Epithelial cell of esophagus (primary cell): ENCODE measurements at regions not wholly inside any gene's neighbourhood (a gene's known extent, or its start where the extent isn't known, plus 50 kb on each side); places are given as distances from the start of the nearest gene placed in this dataset.

Source experiments
- DNase-seq: peaks from one replicate; pipeline ENCODE4 v3.0.0; 2010; ENCODE audit warnings: low read depth
- H3K4me3 ChIP-seq: 2 replicates; pipeline ENCODE4 v1.5.1; 2011; ENCODE audit warnings: mild to moderate bottlenecking, low read length, control low read depth
- TF ChIP-seq, protein P1 (sequence below): IDR thresholded peaks from 2 replicates; pipeline ENCODE4 v1.5.1; 2011; ENCODE audit warnings: low read depth, mild to moderate bottlenecking, low read length, control low read depth, inconsistent platforms; ENCODE audit not compliant: insufficient read depth; ENCODE audit errors: missing control alignments

DNA sequence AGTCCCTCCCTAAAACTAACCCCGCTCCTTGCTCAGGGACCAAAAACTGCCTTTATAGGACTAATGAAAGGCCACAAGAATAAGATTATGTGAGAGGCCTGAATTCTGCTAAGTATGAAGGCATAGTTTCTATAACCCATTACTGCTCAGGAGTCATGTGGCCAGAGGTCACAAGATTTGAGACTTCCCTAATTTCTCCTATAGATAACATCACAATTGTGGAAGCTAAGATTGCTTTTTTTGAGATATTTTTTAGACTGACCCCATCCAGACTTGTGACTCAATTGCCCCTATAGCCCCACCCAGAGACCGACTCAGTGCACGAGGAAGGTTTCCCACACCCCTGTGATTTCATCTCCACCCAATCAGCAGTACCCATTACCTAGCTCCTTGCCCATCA is 504.1 kb upstream of the GOT2 start:
- no peak overlapping the region for H3K4me3 ChIP-seq
- TF ChIP-seq, protein P1, sequence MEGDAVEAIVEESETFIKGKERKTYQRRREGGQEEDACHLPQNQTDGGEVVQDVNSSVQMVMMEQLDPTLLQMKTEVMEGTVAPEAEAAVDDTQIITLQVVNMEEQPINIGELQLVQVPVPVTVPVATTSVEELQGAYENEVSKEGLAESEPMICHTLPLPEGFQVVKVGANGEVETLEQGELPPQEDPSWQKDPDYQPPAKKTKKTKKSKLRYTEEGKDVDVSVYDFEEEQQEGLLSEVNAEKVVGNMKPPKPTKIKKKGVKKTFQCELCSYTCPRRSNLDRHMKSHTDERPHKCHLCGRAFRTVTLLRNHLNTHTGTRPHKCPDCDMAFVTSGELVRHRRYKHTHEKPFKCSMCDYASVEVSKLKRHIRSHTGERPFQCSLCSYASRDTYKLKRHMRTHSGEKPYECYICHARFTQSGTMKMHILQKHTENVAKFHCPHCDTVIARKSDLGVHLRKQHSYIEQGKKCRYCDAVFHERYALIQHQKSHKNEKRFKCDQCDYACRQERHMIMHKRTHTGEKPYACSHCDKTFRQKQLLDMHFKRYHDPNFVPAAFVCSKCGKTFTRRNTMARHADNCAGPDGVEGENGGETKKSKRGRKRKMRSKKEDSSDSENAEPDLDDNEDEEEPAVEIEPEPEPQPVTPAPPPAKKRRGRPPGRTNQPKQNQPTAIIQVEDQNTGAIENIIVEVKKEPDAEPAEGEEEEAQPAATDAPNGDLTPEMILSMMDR: no peak
- no peak for DNase-seq

DNA sequence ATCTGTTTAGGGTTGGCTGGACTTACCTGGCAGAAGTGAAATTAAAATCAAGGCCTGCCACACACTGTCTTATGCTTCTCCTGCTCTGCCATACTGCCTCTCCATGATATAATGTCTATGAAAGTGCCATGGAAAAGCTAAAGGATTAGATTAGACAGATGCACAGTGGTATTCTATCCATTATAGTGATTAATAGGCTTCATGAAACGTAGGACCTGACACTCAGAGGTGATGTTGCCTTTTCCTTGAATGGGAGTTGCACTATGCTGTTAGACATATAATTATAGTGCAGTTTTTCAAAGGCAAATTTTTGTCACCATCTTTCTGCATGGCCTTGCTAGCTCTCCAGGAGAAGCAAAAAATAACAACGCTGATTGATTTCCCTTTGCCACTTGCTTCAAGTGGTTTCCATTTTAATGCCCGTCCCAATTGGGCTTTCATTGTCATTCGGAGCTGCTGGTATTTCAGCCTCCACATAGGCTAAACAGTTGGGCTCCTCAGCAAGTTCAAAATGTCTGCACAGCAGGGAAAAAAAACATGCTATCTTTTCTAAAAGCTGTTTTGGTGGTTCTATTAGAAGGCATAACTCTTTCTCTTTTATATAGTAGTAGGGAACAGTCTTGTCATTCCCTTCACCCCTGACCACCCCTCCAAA is 502.8 kb upstream of the GOT2 start:
- DNase-seq: no peak
- TF ChIP-seq, protein P1: no peak
- no peak overlapping the region for H3K4me3 ChIP-seq

DNA sequence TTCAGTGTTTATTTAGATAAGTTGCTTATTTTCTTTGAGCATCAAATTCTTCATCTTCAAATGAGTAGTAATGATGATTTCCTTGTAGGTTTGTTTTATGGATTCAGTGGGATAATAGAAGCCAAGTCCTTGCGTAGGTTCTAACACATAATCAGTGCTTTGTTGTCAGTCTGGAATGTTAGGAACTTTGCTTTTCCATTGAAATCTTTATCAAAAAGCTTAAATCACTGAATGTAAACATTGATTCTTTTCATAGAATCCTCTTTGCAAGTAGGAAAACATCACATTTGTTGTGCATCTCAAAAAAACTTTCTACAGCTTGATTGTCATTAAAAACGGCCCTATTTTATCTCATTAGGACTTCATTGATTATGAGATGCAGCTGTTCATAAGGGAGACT is 490.3 kb upstream of the GOT2 start:
- no peak overlapping the region for H3K4me3 ChIP-seq
- TF ChIP-seq, protein P1: no peak
- DNase-seq: no peak

DNA sequence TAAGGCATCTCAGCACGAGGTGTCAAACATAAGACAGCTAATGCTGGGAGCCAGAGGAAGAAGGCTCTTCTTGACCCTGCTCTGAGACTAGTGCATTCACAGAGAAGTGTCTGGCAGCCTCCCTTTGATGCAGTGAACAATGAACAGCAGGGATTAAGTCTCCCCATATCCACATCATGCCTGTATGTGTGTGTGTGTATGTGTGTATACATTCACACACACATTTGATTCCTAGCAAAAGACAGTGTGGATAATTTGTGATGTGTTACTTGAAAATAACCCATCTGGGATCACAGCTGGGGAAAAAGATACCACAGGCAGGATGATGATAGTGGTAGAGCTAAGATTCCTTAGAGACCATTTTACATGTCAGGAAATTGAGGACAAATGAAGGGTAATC is 485.9 kb upstream of the GOT2 start:
- no peak for DNase-seq
- TF ChIP-seq, protein P1: no peak
- no peak overlapping the region for H3K4me3 ChIP-seq

DNA sequence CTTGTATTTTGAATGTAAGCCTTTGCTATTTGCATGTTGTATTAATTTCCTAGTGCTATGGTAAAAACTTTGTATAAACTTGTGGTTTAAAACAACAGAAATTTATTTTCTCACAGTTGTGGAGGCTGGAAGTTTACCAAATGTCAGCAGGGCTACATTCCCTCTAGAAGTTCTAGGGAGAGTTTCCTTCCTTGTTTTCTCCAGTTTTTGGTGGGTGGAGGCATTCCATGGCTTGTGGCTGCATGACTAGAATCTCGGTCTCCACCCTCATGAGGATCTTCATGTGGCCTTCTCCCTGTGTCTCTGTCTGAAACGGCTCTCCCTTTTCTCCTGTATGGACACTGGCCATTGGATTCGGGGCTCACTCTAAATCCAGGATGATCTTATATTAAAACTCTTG is 482.2 kb upstream of the GOT2 start:
- TF ChIP-seq, protein P1: no peak
- no peak for DNase-seq
- no peak overlapping the region for H3K4me3 ChIP-seq

DNA sequence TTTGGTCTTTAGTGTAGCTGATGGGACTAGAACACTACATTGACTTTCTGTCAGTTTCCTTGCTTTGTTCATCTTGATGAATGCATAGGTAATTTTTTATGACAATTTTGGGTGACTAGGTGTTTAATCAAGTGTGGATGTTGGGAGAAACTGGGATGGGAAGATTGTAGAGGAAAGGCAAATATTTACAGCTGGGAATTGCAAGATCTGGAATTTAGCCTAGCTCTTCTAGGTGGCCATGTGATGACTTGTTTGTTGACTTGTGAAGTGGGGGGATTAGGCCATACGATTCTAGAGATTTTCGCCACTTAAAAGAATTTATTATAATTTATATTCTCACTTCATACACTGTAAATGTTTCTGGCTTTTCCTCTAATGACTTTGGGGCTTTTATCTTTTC is 480.3 kb upstream of the GOT2 start:
- TF ChIP-seq, protein P1: no peak
- DNase-seq: no peak

DNA sequence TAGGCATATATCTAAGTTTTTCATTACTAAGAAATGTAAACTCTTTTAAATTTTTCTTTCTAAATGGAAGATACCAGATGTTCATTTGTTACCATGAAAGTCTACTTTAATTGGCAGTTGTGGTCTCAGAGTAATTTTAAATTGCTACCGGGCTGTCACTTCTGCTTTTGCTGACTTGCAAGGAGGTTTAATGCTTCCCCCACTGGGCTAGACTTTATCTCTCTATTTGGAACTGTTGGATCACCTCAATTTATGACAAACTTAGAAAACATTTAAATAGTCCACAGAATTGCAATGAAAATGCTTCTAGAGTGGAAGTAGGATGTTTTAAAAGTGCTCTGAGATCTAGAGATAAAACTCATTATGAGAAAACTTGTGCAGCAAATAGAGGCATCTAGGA is 479.8 kb upstream of the GOT2 start:
- TF ChIP-seq, protein P1: no peak
- DNase-seq: no peak
- H3K4me3 ChIP-seq: no peak overlapping the region

More for the DNA sequence above, 480.3 kb upstream of the GOT2 start:
- H3K4me3 ChIP-seq: no peak overlapping the region
